CD4-positive, alpha-beta T cell treated with Interleukin-1 beta for 1 hour (primary cell): ENCODE measurements at regions not wholly inside any gene's neighbourhood (a gene's known extent, or its start where the extent isn't known, plus 50 kb on each side); places are given as distances from the start of the nearest gene placed in this dataset.

Source experiments
- DNase-seq, 2 donors: peaks; one replicate each; pipeline ENCODE4 v3.0.0-alpha.2; 2020 to 2022

DNA sequence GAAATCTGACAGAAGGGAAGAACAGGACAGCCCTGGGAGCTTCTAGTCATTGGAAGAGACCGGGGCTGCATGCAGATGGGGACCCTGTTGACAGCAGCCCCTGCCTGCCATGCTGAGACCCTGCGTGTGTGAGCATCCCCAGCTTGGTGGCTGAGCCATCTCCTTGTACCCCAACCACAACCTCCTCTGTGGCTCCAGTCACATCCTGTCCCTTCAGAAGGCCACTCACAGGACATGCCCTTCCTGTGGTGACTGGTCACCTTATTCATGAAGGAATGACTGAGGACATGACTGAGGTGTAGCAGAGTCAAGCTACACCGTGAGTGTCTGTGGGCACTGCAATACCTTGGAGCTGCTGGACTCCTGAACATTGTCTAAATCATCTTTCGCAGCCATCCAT is 141.8 kb upstream of the ERRFI1 start:
- DNase-seq, result no peak

DNA sequence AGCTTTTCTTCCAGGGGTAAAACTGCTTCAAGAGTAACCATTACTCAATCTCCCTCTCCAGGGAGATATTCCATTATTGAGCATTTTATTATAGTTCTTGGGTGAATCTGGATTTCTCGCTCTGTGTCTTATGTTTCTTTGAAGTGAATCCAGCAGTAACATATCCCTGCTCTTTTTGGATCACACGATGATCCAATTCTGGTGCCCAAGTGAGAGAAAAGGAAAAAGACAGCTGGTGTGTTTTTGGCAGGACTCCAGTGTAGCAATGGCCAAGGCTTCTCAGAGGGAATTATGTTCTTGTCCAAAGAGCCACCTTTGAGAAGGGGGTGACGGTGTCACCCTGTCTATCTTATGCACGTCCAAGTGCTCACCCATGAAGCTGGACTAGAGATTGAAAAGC is 140.3 kb upstream of the ERRFI1 start:
- no peak for DNase-seq

DNA sequence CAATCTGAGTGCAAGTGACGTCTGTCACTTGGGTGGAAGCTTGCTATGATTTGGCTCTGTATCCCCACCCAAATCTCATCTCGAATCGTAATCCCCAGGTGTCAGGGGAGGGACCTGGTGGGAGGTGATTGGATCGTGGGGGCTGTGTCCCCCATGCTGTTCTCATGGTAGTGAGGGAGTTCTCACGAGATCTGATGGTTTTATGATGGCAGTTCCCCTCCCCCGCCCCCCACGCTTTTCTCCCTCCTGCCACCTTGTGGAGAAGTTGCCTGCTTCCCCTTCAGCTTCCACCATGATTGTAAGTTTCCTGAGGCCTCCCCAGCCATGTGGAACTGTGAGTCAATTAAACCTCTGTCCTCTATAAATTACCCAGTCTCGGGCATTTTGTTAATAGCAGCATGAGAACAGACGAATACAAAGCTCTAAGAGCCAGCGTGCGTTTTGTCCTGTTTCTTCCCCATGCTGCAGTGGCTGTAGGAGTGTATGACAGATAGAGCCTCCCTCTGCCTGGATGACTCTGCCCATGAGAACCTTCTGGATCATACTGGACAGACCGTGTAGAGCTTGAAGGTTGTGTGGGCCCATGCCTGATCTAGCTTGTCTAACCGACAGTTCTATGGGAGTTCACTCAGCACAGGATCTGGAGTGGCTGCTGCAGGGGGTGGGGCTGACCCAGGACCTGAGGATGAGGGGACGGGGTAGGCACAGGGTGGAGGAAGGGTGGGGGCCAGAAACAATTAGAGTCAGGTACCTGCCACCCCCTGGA is 139.7 kb upstream of the ERRFI1 start:
- no peak for DNase-seq

DNA sequence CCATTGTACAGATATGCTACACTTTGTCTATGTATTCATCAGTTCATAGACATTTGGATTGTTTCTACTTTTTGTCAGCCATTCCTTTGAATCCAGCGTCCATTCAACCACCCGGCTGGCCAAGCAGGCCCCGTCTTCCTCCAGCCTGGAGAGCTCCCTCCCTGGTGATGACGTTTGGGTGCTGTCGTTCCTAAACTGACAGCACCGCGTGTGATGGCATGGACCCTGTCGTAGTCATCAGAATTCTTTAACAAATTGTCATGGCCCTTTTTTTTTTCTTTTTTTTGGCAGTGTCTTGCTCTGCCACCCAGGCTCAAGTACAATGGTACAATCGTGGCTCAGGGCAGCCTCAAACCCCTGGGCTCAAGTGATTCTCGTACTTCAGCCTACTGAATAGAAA is 138.6 kb upstream of the ERRFI1 start:
- no peak for DNase-seq

DNA sequence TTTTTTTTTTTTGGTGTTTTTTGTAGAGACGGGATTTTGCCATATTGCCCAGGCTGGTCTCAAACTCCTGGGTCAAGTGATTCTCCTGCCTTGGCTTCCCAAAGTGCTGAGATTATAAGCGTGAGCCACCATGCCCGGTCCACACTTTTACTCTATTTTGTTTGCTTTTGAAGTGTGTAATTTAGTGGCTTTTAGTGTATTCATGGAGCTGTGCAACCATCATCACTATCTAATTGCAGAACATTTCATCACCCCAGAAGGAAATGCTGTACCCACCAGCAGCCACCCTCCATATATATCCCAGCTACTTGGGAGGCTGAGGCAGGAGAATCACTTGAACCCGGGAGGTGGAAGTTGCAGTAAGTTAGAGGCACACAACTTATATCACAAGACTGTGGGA is 136.9 kb upstream of the ERRFI1 start:
- no peak for DNase-seq

DNA sequence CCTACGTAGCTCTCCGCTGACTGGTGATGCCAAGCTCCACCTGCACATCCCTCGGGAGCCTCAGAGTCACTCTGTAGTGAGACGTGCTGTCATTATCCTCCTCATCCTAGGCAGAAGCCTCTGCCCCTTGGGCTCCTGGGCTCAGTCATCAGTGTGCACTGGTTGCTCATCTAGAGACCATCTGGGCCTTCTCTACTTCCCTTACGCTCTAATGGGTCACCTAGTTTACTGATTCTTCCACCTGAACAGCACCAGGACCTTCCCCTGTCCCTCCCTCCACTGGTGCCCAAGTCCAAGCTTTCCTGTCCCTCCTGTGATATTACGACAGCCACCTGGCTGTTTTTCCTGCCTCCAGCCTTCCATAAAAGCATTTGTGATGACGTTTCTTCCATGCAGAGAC is 136.1 kb upstream of the ERRFI1 start:
- DNase-seq, result no peak

DNA sequence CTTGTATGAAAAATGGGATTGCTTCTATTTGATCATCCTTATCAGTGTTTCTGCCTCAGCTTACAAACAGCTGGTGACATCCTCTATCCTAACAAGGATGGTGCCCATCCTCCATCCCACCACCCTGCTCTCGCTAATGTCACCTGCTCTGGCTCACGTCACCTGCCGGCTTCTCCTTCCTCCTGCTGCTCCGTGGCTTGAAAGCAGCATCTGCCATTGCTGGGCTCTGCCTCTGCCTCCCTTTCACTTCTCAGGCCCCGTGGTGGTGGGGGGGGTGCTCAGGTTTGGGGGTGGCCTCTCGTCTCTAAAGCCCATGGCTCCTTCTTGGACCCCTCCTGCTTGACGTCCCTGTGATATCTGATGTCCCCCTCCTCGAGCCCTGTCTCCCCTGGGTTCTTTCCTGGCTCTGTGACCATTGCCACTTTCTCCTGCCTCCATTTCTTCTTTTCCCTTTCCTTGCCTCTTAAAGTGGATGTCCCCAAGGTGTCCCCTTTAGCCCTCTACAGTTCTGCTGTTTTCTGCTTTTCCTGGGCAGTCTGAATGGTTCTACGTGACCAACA is 135.5 kb upstream of the ERRFI1 start:
- no peak for DNase-seq

DNA sequence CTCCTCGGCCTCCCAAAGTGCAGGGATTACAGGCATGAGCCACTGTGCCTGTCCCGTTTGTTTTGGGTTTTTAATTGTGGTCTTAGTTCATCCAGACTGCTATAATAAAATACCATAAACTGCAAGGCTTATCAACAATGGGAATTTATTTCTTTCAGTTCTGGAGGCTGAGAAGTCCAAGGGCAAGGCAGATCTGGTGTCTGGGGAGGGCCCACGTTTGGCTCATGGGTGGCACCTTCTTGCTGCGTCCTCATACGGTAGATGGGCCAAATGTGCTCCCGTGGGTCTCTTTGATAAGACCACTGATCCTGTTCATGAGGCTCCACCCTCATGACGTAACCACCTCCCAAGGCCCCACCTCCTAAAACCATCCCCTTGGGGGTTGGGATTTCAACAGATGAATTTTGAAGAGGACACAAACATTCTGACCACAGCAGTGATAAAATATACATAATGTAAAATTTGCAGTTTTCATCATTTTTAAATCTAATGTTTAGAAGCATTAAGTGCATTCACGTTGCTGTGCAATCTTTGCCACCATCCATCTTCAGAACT is 133.4 kb upstream of the ERRFI1 start:
- DNase-seq, result no peak

DNA sequence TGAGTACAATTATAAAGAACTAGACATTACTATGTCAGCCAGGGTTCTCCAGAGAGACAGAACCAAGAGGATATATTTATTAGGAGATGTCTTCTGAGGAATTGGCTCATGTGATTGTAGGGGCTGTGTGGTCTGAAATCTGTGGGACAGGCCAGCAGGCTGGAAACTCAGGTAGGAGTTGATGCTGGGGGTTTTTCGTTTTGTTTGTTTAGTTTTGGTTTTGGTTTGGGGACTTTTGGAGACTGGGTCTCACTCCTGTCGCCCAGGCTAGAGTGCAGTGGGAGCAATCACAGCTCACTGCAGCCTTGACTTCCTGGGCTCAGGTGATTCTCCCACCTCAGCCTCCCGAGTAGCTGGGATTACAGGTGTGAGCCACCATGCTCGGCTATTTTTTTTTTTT is 132.9 kb upstream of the ERRFI1 start:
- no peak for DNase-seq

DNA sequence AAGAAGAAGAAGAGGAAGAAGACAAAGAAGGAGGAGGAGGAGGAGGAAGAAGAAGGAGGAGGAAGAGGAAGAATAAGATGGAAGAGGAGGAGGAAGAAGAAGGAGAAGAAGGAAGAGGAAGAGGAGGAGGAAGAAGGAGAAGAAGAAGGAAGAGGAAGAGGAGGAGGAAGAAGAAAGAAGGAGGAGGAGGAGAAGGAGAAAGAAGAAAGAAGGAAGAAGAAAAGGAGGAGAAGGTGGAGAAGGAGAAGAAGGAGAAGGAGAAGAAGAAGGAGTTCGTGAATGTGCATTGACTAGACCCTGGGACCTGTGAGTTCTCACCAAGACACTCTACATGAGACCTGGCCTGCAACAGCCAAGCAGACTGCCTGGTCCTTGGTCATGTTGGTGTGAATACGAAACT is 131.7 kb upstream of the ERRFI1 start:
- DNase-seq, result no peak

DNA sequence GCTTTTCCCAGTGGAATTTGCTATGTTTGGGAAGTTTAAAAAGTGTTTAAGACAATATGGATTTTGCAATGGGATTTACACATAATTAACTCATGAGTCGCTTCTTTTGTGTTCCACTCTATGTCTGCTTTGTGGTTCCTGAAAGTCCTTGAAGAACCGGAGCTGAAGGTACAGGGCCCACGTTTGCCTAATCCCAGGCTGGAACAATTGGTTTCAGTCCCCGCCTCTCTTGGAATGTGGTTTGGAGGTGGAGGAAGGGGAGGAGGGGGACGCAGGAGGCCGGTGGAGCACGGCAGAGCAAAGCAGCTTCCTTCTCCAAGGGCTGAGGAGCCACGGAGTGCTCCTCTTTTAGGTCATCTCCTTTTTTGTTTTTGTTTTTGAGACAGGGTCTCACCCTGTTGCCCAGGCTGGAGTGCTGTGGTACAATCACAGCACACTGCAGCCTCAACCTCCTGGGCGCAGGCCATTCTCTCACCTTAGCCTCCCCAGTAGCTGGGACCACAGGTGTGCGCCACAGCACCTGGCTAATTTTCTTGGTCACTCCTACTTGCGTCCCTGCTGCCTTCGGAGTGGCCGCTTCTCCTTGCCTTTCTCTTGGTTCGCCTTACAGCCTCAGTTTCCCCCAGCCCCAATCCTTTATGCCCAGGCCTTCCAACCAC is 129.5 kb upstream of the ERRFI1 start:
- no peak for DNase-seq

DNA sequence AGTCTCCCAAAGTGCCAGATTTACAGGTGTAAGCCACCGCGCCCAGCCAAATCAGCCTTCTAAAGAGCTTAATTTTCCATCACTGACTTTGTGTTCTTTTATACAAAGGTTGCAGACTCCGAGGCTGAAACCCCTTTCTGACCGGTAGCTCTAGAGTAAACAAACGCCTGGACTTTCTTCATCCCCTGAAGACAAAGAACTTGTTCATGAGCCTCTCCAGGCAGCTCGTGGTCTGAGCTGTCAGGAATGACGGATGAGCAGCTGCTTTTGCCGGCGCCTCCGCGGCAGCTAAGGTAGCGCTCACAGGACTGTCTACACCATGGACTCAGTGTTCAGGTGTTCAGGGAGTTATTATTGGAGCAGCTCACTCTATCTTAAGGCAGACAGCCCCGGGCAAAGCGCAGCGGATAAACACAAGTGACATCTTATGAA is 128.5 kb upstream of the ERRFI1 start:
- no peak for DNase-seq

DNA sequence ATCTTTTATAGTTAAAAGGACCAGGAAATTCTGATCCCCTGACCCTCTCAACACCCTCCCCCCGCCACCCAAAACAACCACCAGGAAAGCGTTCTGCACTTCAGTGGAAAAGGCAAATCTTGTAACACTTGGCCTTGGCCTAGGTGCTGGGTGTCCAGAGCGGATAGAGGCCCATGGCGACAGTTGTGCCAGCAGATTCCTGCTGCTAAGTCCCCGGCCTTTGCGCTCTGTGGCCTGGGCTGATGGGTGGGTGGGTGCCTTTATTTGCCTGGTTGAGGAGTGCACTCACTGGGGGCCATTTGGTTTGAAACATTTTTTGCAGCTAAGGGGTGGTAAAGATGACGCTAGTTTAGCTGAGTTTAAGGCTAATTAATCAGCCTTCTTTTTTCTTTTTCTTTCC is 127.9 kb upstream of the ERRFI1 start:
- no peak for DNase-seq

DNA sequence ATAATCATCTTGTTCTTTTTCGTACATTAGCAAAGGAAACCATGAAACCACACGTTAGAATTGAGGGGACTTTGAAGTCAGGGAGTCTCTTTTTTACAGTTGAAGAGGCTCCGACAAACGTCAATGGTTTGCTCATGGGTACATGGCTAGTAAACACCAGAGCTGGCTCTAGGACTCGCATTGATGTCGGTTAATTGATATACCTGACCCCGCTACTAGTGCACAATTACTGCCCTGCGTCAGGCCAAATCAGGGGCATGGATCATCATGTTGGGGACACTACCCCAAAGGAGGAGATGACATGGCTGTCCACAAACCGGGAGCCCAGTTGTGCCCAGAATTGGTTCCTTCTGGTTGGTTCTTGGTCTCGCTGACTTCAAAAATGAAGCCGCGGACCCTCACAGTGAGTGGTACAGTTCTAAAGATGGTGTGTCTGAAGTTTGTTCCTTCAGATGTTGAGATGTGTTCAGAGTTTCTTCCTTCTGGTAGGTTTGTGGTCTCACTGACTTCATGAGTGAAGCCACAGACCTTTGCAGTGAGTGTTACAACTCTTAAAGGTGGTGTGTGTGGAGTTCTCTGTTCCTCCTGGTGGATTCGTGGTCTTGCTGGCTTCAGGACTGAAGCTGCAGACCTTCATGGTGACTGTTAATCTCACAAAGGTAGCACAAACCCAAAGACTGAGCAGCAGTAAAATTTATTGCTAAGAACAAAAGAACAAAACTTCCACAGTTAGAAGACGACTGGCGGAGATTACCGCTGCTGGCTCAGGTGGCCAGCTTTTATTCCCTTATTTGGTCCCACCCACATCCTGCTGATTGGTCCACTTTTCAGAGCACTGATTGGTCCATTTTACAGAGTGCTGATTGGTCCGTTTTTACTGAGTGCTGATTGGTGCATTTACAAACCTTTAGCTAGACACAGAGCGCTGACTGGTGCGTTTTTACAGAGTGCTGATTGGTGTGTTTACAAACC is 126.9 kb upstream of the ERRFI1 start:
- peak; percentile 68 to 77 for DNase-seq

DNA sequence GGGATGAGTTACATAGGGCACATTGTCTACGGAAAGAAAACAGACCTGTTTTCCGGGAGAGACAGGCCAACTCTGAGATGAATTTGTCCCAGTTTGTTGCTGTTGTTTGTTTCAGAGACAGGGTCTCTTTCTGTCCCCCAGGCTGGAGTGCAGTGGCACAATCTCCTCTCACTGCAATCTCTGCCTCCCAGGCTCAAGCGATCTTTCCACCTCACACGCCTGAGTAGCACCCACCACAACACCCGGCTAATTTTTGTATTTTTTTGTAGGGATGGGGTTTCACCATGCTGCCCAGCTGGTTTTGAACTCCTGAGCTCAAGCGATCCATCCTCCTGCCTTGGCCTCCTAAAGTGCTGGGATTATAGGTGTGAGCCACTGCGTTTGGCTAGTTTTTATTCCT is 125.5 kb upstream of the ERRFI1 start:
- no peak for DNase-seq

DNA sequence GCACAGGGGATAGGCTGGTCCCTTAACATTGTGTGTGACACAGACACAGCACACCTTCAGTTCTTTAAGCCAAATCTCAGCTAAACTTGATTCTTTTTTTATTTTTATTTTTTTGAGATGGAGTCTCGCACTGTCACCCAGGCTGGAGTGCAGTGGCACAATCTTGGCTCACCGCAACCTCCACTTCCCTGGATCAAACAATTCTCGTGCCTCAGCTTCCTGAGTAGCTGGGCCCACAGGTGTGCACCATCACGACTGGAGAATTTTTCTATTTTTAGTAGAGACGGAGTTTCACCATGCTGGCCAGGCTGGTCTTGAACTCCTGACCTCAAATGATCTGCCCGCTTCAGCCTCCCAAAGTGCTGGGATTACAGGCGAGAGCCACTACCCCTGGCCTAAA is 123.6 kb upstream of the ERRFI1 start:
- peak in 1 of 2 donors; percentile 29 for DNase-seq

DNA sequence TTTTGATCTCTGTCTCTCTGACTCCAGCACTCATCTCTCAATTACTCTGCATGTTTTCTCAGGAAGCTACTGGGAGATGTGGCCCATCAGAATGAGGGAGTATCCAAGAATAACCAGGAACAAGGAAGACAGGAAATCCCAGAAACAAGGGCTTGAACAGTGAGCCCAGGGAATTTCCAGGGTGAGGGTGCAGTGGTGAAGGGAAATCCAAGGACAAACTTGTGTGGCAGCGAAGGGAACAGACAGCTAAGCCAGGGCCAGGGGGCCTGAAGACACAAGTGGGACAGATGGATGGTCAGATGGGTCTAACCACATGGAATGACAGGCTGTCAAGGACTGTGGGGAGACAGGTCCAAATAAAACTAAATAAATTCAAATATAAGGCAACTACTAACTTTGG is 121.8 kb upstream of the ERRFI1 start:
- DNase-seq, result no peak

DNA sequence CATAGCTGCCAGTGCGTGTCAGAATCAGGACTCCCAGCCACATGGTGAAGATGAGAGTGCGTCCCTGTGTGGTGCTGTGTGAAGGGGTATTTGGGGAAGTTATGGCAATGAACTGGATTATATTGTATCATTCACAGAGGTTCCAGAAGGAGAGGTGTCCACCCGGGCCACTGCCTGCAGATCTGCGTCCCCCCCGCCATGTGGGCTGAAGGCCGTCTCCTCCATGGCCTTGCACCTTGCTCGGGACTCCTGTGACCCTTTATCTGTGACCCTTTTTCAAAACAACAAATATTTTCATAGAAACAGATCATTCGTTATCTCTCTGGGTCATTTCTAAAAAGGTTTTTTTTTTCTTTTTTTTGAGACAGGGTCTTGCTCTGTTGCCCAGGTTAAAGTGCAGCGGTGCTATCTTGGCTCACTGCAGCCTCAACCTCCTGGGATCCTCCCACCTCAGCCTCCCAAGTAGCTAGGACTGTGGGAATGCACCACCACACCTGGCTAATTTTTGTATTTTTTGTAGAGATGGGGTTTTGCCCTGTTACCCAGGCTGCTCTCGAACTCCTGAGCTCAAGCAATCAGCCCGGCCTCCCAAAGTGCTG is 120.2 kb upstream of the ERRFI1 start:
- DNase-seq, result no peak

DNA sequence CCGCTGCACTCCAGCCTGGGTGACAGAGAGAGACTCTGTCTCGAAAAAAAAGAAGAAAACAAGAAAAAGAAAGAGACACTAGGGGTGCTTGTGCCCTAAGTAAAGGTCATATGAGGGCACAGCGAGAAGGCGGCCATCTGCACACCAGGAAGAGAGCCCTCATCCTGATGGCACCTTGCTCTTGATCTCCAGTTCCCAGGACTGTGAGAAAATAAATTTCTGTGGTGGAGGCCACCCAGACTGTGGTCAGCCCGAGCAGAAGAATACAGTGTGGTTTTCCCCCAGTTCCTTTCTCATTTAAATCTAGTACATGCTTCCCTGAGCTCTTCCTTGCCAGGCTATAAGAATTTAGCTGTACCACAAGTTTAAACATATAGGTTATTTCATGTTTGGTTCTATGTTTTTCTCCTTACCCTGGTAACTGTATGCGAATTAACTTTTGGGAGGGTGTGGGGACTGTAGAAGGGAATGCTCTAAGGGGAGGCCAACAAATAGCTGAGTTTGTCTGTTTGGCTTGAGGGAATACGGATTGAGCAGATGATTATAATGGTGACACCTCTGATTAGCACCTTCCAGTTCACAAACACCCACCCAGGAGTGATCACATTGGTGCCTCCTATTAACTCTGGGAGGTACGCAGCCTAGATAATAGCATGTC is 119.6 kb upstream of the ERRFI1 start:
- DNase-seq, result no peak

DNA sequence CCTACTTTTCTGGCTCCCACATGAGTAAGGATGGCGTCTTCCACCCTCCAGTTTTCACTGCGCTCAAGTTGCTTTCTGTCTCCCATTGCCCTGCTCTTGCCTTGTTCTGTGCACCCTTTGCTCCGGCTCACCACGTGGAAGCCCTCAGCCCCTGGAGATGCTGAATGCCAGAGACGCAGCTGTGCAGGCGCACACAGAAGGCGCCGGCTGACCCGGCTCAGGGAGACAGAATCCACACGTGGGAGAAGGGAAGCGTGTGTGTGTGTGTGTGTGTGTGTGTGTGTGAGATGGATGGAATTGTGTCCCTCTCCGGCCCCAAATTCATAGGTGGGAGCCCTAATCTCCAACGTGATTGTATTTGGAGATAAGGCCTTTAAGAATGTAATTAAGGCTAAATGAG is 118.2 kb upstream of the ERRFI1 start:
- DNase-seq, result no peak

DNA sequence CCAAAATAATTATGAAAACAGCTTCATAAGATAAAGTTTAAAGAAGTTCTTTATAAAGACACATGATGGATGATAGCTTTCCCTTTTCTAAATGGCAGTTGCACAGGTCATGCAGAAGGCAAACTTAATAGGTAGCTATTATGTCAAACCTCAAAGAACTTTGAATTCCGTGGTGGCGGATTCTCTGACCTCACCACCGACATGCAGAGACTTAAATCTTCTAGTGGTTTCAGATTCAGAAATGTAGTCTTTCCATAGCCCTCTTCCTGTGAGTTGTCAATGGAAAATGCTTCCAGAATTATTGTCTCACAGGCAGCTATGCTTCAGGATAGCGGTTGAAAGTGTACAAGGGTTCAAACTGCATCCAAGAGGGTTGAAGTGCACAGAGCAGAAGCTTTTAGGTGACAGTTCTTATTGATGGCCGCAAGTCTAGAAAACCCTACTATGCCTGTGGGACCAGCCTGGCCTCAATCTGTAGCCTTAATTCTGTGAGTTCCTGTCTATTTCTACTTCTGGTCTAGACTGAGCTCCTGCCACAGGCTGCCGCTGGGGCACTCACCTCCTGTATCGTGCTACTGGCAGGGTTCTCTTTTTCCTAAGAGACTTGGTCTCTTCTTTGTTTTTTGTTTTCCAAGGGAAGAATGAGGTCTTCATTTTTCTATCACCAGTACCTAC is 117.0 kb upstream of the ERRFI1 start:
- DNase-seq, result no peak
